Right lobe of liver (tissue), 6 donors: ENCODE measurements at regions not wholly inside any gene's neighbourhood (a gene's known extent, or its start where the extent isn't known, plus 50 kb on each side); places are given as distances from the start of the nearest gene placed in this dataset.

Experiments used
- ATAC-seq, 4 donors: fragments of 200-7000 bp; cut with Tn5 transposase; one replicate each; pipeline ENCODE4 v1.9.1; 2020; ENCODE audit warnings: mild to moderate bottlenecking in 4 of 4, moderate library complexity in 4 of 4
- DNase-seq, 3 donors: peaks; one replicate each; pipeline ENCODE4 v3.0.0-alpha.2; 2020
- H3K27ac ChIP-seq, 3 donors: fragments of 200-600 bp; one replicate each; pipeline ENCODE4 v1.8.0; 2022
- H3K27me3 ChIP-seq, 2 donors: fragments of 200-600 bp; one replicate each; pipeline ENCODE4 v1.8.0; 2022
- H3K36me3 ChIP-seq, 4 donors: fragments of 200-600 bp; sonication (generic) in 1 of 4; one replicate each; pipeline versions ENCODE4 v1.5.1 to v1.8.0; 2017 to 2022; ENCODE audit warnings: control low read depth in 1 of 4
- H3K4me1 ChIP-seq, 4 donors: fragments of 200-600 bp; sonication (generic) in 1 of 4; one replicate each; pipeline versions ENCODE4 v1.5.1 to v1.8.0; 2017 to 2022; ENCODE audit warnings: control low read depth in 1 of 4
- H3K4me3 ChIP-seq, 3 donors: fragments of 200-600 bp; one replicate each; pipeline ENCODE4 v1.8.0; 2022
- H3K9me3 ChIP-seq, 4 donors: fragments of 200-600 bp; sonication (generic) in 1 of 4; one replicate each; pipeline versions ENCODE4 v1.5.1 to v1.8.0; 2017 to 2022; ENCODE audit warnings: control low read depth in 1 of 4
- POLR2A ChIP-seq: fragments of 450-650 bp; IDR thresholded peaks from one replicate; pipeline ENCODE4 v1.6.1; 2017; ENCODE audit warnings: antibody characterized with exemption, mild to moderate bottlenecking
- WGBS: methylation state at CpG from one replicate; pipeline ENCODE4 v1.1.6; 2018; ENCODE audit warnings: low coverage, low lambda C conversion rate; ENCODE audit not compliant: insufficient coverage; ENCODE audit errors: missing lambda C conversion rate; 5-methylcytosine and 5-hydroxymethylcytosine counted together
- intact Hi-C, 2 donors: fragments of 100-400 bp; cut with DNase I; formaldehyde crosslinking; loops; one replicate each; pipeline versions ENCODE4 v1.11.2 to v1.14.1; 2022
- TF ChIP-seq, protein P1 (sequence below), 4 donors: fragments of 200-600 bp in 3 of 4; fragments of 450-650 bp in 1 of 4; IDR thresholded peaks; one replicate each; pipeline versions ENCODE4 v1.5.1 to v1.8.0; 2016 to 2022; ENCODE audit warnings: antibody characterized with exemption in 4 of 4, mild to moderate bottlenecking in 2 of 4
- donor health status: DM: no; HTN: yes; CAD: no.
- donor health status: DM: no; HTN: no; CAD: no.
- donor health status: DM: no; HTN: no; CAD: no.
- donor health status: DM: no; HTN: yes; CAD: no.
- donor health status: DM: no; HTN: yes; CAD: no.

GRCh38 chr2:122108186-122108585, 352.7 kb downstream of the TSN start:
- ATAC-seq (no peak), DNase-seq (no peak)
- H3K27ac ChIP-seq = no peak overlapping the region
- no peaks in the 10 kb centered on the region for H3K4me1 ChIP-seq
- WGBS = 22% methylated on average over 1 of the region's 1 CpG
- H3K27me3 ChIP-seq = no peaks in the 10 kb centered on the region
- no peak for TF ChIP-seq POLR2A
- TF ChIP-seq, protein P1, sequence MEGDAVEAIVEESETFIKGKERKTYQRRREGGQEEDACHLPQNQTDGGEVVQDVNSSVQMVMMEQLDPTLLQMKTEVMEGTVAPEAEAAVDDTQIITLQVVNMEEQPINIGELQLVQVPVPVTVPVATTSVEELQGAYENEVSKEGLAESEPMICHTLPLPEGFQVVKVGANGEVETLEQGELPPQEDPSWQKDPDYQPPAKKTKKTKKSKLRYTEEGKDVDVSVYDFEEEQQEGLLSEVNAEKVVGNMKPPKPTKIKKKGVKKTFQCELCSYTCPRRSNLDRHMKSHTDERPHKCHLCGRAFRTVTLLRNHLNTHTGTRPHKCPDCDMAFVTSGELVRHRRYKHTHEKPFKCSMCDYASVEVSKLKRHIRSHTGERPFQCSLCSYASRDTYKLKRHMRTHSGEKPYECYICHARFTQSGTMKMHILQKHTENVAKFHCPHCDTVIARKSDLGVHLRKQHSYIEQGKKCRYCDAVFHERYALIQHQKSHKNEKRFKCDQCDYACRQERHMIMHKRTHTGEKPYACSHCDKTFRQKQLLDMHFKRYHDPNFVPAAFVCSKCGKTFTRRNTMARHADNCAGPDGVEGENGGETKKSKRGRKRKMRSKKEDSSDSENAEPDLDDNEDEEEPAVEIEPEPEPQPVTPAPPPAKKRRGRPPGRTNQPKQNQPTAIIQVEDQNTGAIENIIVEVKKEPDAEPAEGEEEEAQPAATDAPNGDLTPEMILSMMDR (IDR thresholded peaks at IDR 0.05) = no peak
- no peaks in the 10 kb centered on the region for H3K9me3 ChIP-seq
- intact Hi-C loops = no loop called here
- no peak overlapping the region for H3K4me3 ChIP-seq
- no peaks in the 10 kb centered on the region for H3K36me3 ChIP-seq

- intact Hi-C loops = no loop called here
- ATAC-seq = no peak
- TF ChIP-seq POLR2A = no peak
- TF ChIP-seq, protein P1 (IDR thresholded peaks at IDR 0.05) = no peak
- H3K4me3 ChIP-seq = no peak overlapping the region
- H3K36me3 ChIP-seq = no peaks in the 10 kb centered on the region
- no peaks in the 10 kb centered on the region for H3K9me3 ChIP-seq
- no peaks in the 10 kb centered on the region for H3K27me3 ChIP-seq
- WGBS = 58% methylated on average over 12 of the region's 12 CpGs
- no peak overlapping the region for H3K27ac ChIP-seq
- DNase-seq = no peak
- H3K4me1 ChIP-seq = no peaks in the 10 kb centered on the region
These were observed 357.0 kb downstream of the TSN start for GRCh38 chr2:122112216-122113005.

- TF ChIP-seq, protein P1 (IDR thresholded peaks at IDR 0.05) = no peak
- Histone ChIP-seq H3K36me3 (no peaks in the 10 kb centered on the region), H3K4me3 (no peak overlapping the region), H3K4me1 (no peaks in the 10 kb centered on the region), H3K27ac (no peak overlapping the region), H3K27me3 (no peaks in the 10 kb centered on the region), H3K9me3 (no peaks in the 10 kb centered on the region)
- no peak for ATAC-seq
- 0% methylated on average over 1 of the region's 2 CpGs for WGBS
- intact Hi-C loops = no loop called here
- no peak for DNase-seq
These were observed 359.0 kb downstream of the TSN start for GRCh38 chr2:122114421-122114820.

GRCh38 chr2:122117371-122117770, 361.9 kb downstream of the TSN start:
- WGBS = 50% methylated on average over 2 of the region's 2 CpGs
- ATAC-seq (no peak), DNase-seq (no peak)
- Histone ChIP-seq H3K4me3 (no peak overlapping the region), H3K27ac (no peak overlapping the region), H3K36me3 (no peaks in the 10 kb centered on the region), H3K4me1 (no peaks in the 10 kb centered on the region), H3K27me3 (no peaks in the 10 kb centered on the region), H3K9me3 (no peaks in the 10 kb centered on the region)
- intact Hi-C loops = no loop called here
- TF ChIP-seq, protein P1 (IDR thresholded peaks at IDR 0.05) = no peak
- TF ChIP-seq POLR2A = no peak
